Mucosa of rectum (tissue), 2 donors: ENCODE measurements at regions not wholly inside any gene's neighbourhood (a gene's known extent, or its start where the extent isn't known, plus 50 kb on each side); places are given as distances from the start of the nearest gene placed in this dataset.
"Not testable (repeated sequence)": the region's sequence is repeated elsewhere in the genome, so short reads cannot be mapped to it uniquely, and the experiment has no call there.

Experiments
- H3K27ac ChIP-seq, 2 donors: one replicate each; pipeline ENCODE4 v1.7.0; 2013; ENCODE audit warnings: inconsistent platforms in 2 of 2, low read depth in 2 of 2, low read length in 2 of 2
- H3K27me3 ChIP-seq, 2 donors: one replicate each; pipeline ENCODE4 v1.7.0; 2013; ENCODE audit warnings: low read length in 2 of 2; ENCODE audit not compliant: control insufficient read depth in 2 of 2, insufficient read depth in 2 of 2
- H3K36me3 ChIP-seq, 2 donors: one replicate each; pipeline ENCODE4 v1.7.0; 2013; ENCODE audit warnings: low read length in 2 of 2; ENCODE audit not compliant: control insufficient read depth in 2 of 2, insufficient read depth in 2 of 2
- H3K4me1 ChIP-seq, 2 donors: one replicate each; pipeline ENCODE4 v1.7.0; 2013; ENCODE audit warnings: low read length in 2 of 2, mild to moderate bottlenecking in 1 of 2; ENCODE audit not compliant: control insufficient read depth in 2 of 2, insufficient read depth in 2 of 2
- H3K4me3 ChIP-seq, 2 donors: one replicate each; pipeline ENCODE4 v1.7.0; 2013; ENCODE audit warnings: low read length in 2 of 2
- H3K9ac ChIP-seq, 2 donors: one replicate each; pipeline ENCODE4 v1.7.0; 2013; ENCODE audit warnings: low read length in 2 of 2, low read depth in 1 of 2, mild to moderate bottlenecking in 1 of 2
- H3K9me3 ChIP-seq, 2 donors: one replicate each; pipeline ENCODE4 v1.7.0; 2013; ENCODE audit warnings: low read length in 2 of 2; ENCODE audit not compliant: control insufficient read depth in 2 of 2
- donor health status: healthy.
- donor health status: Normal muscosa, but diverticular disease.

DNA sequence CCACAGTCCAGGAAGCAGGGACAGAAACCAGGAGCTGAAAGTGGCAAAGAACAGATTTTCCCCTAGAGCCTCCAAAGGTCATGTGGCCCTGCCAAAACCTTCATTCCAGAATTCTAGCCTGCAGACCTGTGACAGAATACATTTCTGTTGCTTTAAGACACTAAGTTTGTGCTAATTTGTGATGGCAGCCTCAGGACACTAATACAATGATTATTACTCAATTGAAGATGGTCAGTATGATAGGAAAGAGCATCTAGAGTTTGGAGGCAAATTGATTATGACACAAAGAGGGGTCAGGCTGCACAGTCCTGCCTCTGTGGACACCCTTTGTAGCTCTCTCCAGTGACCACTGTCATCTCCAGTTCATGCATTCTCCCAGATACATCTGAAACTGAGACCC, 79.0 kb upstream of the C3orf49 start:
- H3K9me3 ChIP-seq, result no peaks in the 10 kb centered on the region

GRCh38 chr3:63744693-63745092, 74.4 kb upstream of the C3orf49 start:
- not testable (repeated sequence) for H3K9me3 ChIP-seq, H3K36me3 ChIP-seq, H3K4me3 ChIP-seq, H3K4me1 ChIP-seq, H3K9ac ChIP-seq, H3K27ac ChIP-seq, H3K27me3 ChIP-seq

More for the DNA sequence above, 79.0 kb upstream of the C3orf49 start:
- no peaks in the 10 kb centered on the region for H3K36me3 ChIP-seq
- no peak overlapping the region for H3K4me3 ChIP-seq
- no peaks in the 10 kb centered on the region for H3K27me3 ChIP-seq
- H3K9ac ChIP-seq, result no peak overlapping the region
- H3K4me1 ChIP-seq, result no peaks in the 10 kb centered on the region
- H3K27ac ChIP-seq, result no peak overlapping the region

GRCh38 chr3:63745757-63746156, 73.3 kb upstream of the C3orf49 start:
- H3K9ac ChIP-seq, result no peak overlapping the region
- no peaks in the 10 kb centered on the region for H3K27me3 ChIP-seq
- no peaks in the 10 kb centered on the region for H3K4me1 ChIP-seq
- H3K36me3 ChIP-seq, result no peaks in the 10 kb centered on the region
- no peak overlapping the region for H3K27ac ChIP-seq
- no peaks in the 10 kb centered on the region for H3K9me3 ChIP-seq
- H3K4me3 ChIP-seq, result no peak overlapping the region

- no peak overlapping the region for H3K27ac ChIP-seq
- no peak overlapping the region for H3K4me3 ChIP-seq
- no peaks in the 10 kb centered on the region for H3K36me3 ChIP-seq
- H3K9me3 ChIP-seq, result no peaks in the 10 kb centered on the region
- no peak overlapping the region for H3K9ac ChIP-seq
- no peaks in the 10 kb centered on the region for H3K4me1 ChIP-seq
- H3K27me3 ChIP-seq, result no peaks in the 10 kb centered on the region
Measured at GRCh38 chr3:63746211-63746610, 72.9 kb upstream of the C3orf49 start.

DNA sequence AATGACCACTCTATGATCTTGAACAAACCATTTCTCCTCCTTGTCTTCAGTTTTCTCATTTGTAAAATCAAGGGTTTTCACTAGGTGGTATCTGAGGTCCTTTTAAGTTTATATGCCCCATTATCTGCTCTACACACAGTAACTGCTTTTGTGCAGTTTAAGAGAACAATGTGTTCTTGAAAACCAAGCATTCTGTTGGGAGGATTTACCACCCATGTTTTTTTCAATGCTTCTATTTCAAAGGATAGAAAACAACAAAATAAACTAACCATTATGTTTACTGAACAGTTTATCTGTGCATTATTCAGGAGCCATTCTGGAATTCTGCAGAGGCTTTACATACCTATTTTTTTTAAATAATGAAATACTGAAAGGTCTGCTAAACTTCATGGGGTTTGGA, 67.6 kb upstream of the C3orf49 start:
- no peak overlapping the region for H3K27ac ChIP-seq
- H3K4me3 ChIP-seq, result no peak overlapping the region
- H3K9ac ChIP-seq, result no peak overlapping the region
- no peaks in the 10 kb centered on the region for H3K36me3 ChIP-seq
- no peaks in the 10 kb centered on the region for H3K9me3 ChIP-seq
- H3K4me1 ChIP-seq, result no peaks in the 10 kb centered on the region
- no peaks in the 10 kb centered on the region for H3K27me3 ChIP-seq

DNA sequence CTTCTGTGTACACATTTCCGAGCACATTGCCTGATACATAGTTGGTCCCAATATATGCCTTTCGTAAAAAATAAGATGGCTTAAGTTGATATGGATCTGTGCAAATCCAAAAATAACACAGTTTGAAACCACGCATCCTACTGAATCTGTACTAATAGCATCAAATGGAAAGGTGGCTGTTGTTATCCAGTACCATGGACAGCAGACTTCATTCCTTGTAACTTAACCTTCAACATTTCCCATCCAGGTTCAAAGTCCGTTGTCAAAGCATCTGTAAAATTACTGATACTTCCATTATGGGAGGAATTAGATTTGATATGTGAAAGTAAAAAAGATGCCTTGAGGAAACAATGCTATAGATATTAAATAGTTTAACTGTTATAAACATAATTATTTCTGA, 65.5 kb upstream of the C3orf49 start:
- Histone ChIP-seq H3K27me3 (no peaks in the 10 kb centered on the region), H3K4me3 (no peak overlapping the region), H3K9me3 (no peaks in the 10 kb centered on the region)

DNA sequence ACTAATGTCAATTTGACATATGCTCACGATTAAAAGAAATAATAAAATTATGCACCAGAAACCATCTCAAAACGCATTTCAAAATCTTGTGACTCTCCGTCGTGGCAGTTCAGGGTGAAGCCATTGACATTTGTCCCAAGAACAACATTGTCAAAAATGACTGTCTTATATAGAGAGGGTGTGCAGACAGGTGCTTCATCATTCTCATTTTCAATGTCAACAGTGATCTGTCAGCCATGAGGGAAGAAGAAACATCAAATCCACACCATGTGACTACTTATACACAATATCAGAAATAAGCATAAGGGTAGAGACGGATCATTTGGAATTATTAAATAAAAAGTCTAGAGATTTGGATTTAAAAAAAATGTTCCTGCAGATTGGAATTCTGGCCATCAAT, 65.1 kb upstream of the C3orf49 start:
- Histone ChIP-seq H3K4me1 (no peaks in the 10 kb centered on the region), H3K27me3 (no peaks in the 10 kb centered on the region), H3K9ac (no peak overlapping the region), H3K4me3 (no peak overlapping the region), H3K36me3 (no peaks in the 10 kb centered on the region), H3K9me3 (no peaks in the 10 kb centered on the region), H3K27ac (no peak overlapping the region)

More for the DNA sequence above, 65.5 kb upstream of the C3orf49 start:
- Histone ChIP-seq H3K9ac (no peak overlapping the region), H3K4me1 (no peaks in the 10 kb centered on the region), H3K36me3 (no peaks in the 10 kb centered on the region), H3K27ac (no peak overlapping the region)

GRCh38 chr3:63762180-63762579, 56.9 kb upstream of the C3orf49 start:
- Histone ChIP-seq H3K4me1 (no peaks in the 10 kb centered on the region), H3K4me3 (no peak overlapping the region), H3K9ac (no peak overlapping the region), H3K36me3 (no peaks in the 10 kb centered on the region), H3K9me3 (no peaks in the 10 kb centered on the region), H3K27ac (no peak overlapping the region), H3K27me3 (no peaks in the 10 kb centered on the region)

DNA sequence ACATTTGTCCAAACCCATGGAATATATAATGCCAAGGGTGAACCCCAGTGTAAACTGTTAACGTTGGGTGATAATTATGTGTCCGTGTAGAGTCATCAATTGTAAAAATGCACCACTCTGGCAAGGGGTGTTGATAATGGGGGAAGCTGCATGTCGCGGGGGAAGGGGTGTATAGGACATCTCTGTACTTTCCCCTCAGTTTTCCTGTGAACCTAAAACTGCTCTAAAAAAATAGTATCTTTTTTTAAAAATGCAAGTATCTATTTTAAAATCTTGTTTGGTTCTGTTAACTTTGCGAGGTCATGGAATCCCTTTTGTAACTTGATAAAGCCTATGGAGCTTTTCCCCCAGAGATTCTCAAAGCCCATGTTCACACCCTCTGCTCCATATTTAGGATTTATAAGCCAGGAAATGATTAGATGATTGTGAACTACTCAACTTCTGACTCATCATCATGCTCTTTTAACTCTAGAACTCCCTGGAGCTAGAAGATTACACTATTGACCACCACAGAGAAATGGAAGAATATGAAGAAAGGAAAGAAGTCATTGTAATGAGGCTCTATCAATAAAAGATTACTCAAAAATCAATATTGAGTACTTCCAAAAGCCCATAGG, 56.1 kb upstream of the C3orf49 start:
- Histone ChIP-seq H3K4me3 (no peak overlapping the region), H3K36me3 (no peaks in the 10 kb centered on the region), H3K9me3 (no peaks in the 10 kb centered on the region), H3K27ac (no peak overlapping the region), H3K9ac (no peak overlapping the region), H3K4me1 (no peaks in the 10 kb centered on the region), H3K27me3 (no peaks in the 10 kb centered on the region)

DNA sequence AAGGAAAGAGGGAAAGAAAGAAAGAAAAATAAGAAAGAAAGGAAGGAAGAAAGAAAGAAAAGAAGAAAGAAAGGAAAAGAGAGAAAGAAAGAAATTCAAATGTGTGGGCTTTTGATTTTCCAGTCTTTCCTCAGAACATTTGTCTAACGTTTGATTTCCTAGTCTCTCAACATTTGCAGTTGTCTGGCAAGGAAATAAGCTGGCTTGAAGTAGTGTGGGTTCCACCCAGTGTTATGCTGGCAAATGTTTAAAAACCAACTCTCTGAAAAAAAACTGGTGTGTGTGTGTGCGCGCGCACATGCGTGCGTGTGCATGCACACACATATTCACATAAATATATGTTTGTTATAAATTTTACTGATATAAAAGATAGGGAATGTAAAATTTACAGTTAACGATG, 54.6 kb upstream of the C3orf49 start:
- no peaks in the 10 kb centered on the region for H3K9me3 ChIP-seq
- peaks cover 0 to 9% of the 10 kb centered on the region in 2 donors for H3K4me1 ChIP-seq
- no peaks in the 10 kb centered on the region for H3K27me3 ChIP-seq
- H3K27ac ChIP-seq, result no peak overlapping the region
- no peak overlapping the region for H3K9ac ChIP-seq
- no peak overlapping the region for H3K4me3 ChIP-seq
- H3K36me3 ChIP-seq, result no peaks in the 10 kb centered on the region

GRCh38 chr3:63766261-63766660, 52.8 kb upstream of the C3orf49 start:
- no peaks in the 10 kb centered on the region for H3K27me3 ChIP-seq
- no peak overlapping the region for H3K9ac ChIP-seq
- H3K9me3 ChIP-seq, result no peaks in the 10 kb centered on the region
- peaks cover 0 to 9% of the 10 kb centered on the region in 2 donors for H3K4me1 ChIP-seq
- no peaks in the 10 kb centered on the region for H3K36me3 ChIP-seq
- no peak overlapping the region for H3K27ac ChIP-seq
- H3K4me3 ChIP-seq, result no peak overlapping the region
